ENCODE measurements at regions not wholly inside any gene's neighbourhood (a gene's known extent, or its start where the extent isn't known, plus 50 kb on each side); places are given as distances from the start of the nearest gene placed in this dataset.
"Not testable (repeated sequence)": the region's sequence is repeated elsewhere in the genome, so short reads cannot be mapped to it uniquely, and the experiment has no call there.

- TF ChIP-seq FOXK2 (IDR thresholded peaks at IDR 0.05); PKNOX1 (IDR thresholded peaks at IDR 0.05); FOXM1 (IDR thresholded peaks at IDR 0.05; ENCODE audit: borderline replicate concordance); BHLHE40 (IDR thresholded peaks at IDR 0.05; ENCODE audit: borderline replicate concordance); HDGF (IDR thresholded peaks at IDR 0.05; ENCODE audit: borderline replicate concordance); FOXA1 (IDR thresholded peaks at IDR 0.05); ARNT (IDR thresholded peaks at IDR 0.05); SP1 (IDR thresholded peaks at IDR 0.05); NFRKB (IDR thresholded peaks at IDR 0.05): not testable (repeated sequence)
Measured at GRCh38 chr2:123859031-123859430, 166.1 kb upstream of the CNTNAP5 start.
